BLaER1 treated with 17β-estradiol and CSF1 and Interleukin-3, amounts not matched to agents 10 nM and 100 nM (cell line): ENCODE measurements at regions not wholly inside any gene's neighbourhood (a gene's known extent, or its start where the extent isn't known, plus 50 kb on each side); places are given as distances from the start of the nearest gene placed in this dataset.
"Not testable (repeated sequence)": the region's sequence is repeated elsewhere in the genome, so short reads cannot be mapped to it uniquely, and the experiment has no call there.

Experiments
- H3K27ac ChIP-seq, 11 experiments: shearing (Covaris generic); formaldehyde crosslinking; 2 replicates each; pipeline ENCODE4 v1.8.1; 2022
- H3K27me3 ChIP-seq, 11 experiments: shearing (Covaris generic); formaldehyde crosslinking; 2 replicates each; pipeline ENCODE4 v1.8.1; 2022
- H3K36me3 ChIP-seq, 11 experiments: shearing (Covaris generic); formaldehyde crosslinking; 2 replicates each; pipeline ENCODE4 v1.8.1; 2022
- H3K4me1 ChIP-seq, 10 experiments: shearing (Covaris generic); formaldehyde crosslinking; 2 replicates each; pipeline ENCODE4 v1.8.1; 2022
- H3K4me2 ChIP-seq, 11 experiments: shearing (Covaris generic); formaldehyde crosslinking; 2 replicates each; pipeline ENCODE4 v1.8.1; 2022
- H3K4me3 ChIP-seq, 10 experiments: shearing (Covaris generic); formaldehyde crosslinking; 2 replicates each; pipeline ENCODE4 v1.8.1; 2022
- H3K9ac ChIP-seq, 11 experiments: shearing (Covaris generic); formaldehyde crosslinking; 2 replicates each; pipeline ENCODE4 v1.8.1; 2022
- H3K9me3 ChIP-seq, 11 experiments: shearing (Covaris generic); formaldehyde crosslinking; replicated peaks in 1 of 11; 2 replicates each; pipeline ENCODE4 v1.8.1; 2022
- H4K20me1 ChIP-seq, 11 experiments: shearing (Covaris generic); formaldehyde crosslinking; 2 replicates each; pipeline ENCODE4 v1.8.1; 2022

DNA sequence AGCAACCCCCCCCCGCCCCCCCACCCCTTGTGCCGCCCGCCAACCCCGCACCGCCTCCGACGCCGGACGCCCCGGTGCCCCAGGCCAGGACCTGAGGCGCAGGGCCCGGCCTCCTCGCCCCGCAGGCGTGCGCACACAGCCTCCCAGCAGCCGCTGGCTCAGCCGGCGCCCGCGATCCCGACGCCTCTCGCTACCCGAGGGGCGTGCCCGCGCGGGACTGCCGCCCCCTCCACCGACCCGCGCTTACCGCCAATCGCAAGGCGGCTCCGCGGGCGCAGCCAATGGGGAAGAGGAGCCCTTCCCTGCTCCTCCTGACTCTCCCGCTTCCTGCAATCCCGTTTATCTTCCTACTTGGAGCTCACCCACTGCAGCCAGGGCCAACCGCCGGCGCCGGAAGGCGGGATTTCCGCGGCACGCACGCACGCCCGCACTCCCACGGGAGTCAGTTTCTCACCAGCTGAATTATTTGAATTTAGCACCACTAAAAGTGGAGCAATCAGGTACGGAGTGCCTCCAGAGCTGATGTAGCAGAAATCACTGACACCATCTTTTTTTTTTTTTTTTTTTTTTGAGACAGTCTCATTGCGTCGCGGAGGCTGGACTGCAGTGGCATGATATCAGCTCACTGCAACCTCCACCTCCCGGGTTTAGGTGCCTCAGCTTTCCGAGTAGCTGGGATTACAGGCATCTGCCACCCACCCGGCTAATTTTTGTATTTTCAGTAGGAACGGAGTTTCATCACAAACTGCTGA lies 65.0 kb upstream of the TP53TG3D start:
- not testable (repeated sequence) for H3K4me1 ChIP-seq, H4K20me1 ChIP-seq, H3K36me3 ChIP-seq, H3K27me3 ChIP-seq, H3K27ac ChIP-seq, H3K4me3 ChIP-seq, H3K9me3 ChIP-seq, H3K9ac ChIP-seq, H3K4me2 ChIP-seq

DNA sequence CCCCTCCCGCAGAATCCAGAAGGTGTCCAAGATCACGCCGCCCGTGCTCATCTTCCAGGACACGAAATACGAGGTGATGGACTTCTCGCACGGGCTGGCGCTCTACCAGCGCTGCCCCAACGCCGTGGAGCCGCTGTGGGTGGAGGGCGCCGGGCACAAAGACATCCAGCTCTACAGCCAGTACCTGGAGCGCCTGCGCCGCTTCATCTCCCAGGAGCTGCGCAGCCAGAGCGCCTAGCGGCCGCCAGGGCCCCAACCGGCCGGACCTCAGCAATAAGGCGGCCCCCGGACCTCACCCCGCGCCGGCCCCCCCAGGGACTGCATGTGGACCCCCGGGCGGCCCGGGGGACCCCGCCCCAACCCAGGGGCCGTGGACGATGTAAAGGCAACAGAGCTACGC lies 50.5 kb upstream of the TP53TG3D start:
- not testable (repeated sequence) for H3K9ac ChIP-seq, H3K4me1 ChIP-seq, H3K27ac ChIP-seq, H3K9me3 ChIP-seq, H3K27me3 ChIP-seq, H3K4me2 ChIP-seq, H4K20me1 ChIP-seq, H3K4me3 ChIP-seq, H3K36me3 ChIP-seq
